Stimulated activated CD4-positive, alpha-beta T cell treated with anti-CD3 and anti-CD28 coated beads, Interleukin-1b, Interleukin-23, amount 100 ng/mL, for 4 hours (primary cell): ENCODE measurements at regions not wholly inside any gene's neighbourhood (a gene's known extent, or its start where the extent isn't known, plus 50 kb on each side); places are given as distances from the start of the nearest gene placed in this dataset.
A peak's percentile ranks its signal among the peaks of the same experiment; 100 is the strongest.
"Not testable (repeated sequence)": the region's sequence is repeated elsewhere in the genome, so short reads cannot be mapped to it uniquely, and the experiment has no call there.

ENCODE experiments used
- DNase-seq, 2 donors: peaks; one replicate each; pipeline ENCODE4 v3.0.0-alpha.2; 2020; ENCODE audit warnings: low read depth in 2 of 2

DNA sequence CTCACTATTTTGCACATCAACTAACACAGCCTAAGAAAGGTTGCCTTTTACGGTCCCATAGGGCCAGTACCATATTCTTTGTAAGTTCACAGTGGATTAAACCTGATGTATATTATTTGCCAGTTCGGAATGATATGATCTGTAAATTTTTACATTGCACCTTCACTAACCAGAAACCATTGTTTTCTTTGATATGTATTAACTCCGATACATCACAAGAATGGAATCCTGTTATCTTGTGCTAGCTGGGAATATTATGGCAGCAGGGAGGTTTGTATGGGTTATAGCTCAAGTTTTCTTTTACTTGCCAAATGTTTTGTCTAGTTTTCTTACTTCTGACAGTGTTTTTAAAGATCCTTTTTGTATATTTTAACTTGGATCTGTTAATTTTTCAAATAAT, 51.4 kb upstream of the S1PR1 start:
- no peak for DNase-seq

DNA sequence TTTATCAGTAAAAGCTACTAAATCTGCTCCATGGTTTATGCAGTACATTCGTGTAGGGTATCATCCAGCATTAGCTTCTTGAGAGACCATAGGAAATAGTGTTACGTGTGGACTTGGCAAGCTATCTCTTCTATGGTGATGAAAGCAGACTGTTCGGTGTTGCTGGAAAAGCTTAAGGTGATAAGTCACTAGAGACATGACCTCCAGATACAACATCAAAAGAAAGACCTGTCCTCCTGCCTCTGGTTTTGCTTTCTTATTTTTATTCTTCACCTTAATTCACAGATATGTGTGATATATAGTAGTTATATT, 53.5 kb upstream of the S1PR1 start:
- DNase-seq: no peak

DNA sequence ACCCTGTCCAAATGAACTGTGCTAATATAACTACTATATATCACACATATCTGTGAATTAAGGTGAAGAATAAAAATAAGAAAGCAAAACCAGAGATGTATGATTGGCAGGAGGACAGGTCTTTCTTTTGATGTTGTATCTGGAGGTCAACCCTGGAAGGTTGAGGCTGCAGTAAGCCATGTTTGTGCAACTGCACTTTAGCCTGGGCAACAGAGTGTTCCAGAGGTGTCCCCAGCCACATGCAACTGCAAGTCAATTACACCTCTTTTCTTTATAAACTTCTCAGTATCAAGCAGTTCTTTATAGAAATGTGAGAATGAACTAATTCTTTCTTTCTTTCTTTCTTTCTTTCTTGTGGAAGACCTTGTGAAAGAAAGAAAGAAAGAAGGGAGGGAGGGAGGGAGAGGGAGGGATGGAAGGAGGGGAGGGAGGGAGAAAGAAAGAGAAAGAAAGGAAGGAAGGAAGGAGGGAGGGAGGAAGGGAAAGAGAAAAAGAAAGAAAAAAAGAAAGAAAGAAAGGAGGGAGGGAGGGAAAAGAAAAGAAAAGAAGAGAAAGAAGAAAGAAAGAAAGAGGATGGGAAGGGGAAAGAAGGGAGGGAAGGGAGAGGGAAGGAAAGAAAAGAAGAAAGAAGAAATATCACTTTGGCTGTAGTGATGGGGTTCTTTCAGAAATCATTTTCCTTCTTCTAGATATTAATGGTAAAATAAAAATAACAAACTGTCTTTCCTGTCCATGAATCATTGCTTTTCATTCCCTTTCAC, 54.0 kb upstream of the S1PR1 start:
- no peak for DNase-seq

DNA sequence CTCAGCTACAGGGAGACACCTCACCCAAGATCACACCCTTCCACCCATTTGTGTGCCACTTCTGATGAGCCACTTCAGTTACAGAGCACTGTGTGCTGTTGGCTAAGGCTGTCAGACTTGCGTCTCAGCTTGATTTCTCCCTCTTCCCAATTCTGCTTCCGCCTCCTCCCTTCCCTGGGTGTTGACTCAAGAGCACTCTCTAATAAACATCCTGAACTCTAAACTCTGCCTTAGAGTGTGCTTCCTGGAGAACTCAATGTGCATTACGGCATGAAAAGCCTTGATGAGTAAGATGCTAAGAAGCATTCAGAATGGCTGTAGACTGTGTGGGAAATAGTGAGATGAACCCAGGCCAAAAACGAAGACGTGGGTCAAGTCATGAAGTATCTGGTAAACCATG, 54.9 kb upstream of the S1PR1 start:
- DNase-seq: no peak

DNA sequence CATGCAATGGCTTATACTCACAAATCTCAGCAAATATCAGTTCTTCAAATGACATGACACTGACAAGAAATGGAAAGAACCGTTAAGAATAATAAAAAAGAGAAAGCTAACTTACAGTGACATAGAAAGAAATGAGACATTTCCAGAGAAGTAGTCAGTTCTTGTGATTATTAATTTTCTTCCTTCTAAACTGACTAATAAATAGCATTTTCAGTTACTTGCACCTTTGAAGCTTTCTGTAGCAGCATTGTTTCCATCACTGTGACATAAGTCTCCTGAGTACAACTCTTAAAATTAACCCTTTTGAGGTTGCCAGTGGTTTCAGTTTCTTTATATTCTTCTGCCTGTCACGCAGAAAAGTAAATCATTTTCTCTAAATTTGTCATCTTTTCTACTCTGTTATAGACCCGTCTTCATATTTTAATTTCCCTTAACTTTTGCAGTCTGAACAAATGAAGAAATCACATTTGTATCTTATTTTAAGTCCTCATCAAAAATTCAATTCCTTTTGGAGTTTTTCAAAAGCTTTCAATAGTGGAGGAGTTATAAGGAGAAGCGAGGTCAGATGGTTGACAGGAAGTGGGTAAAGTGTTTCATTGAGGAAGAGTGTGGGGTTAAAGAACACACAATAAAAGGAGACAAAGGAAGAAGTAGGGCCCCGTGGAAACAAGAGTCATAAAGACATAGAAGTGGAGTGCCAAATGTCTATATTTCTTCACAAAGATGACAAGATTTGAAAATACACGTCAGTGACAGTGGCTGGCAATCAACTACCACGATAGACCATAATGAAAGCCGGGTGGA, 57.9 kb upstream of the S1PR1 start:
- DNase-seq: peak in 1 of 2 donors; percentile 15

DNA sequence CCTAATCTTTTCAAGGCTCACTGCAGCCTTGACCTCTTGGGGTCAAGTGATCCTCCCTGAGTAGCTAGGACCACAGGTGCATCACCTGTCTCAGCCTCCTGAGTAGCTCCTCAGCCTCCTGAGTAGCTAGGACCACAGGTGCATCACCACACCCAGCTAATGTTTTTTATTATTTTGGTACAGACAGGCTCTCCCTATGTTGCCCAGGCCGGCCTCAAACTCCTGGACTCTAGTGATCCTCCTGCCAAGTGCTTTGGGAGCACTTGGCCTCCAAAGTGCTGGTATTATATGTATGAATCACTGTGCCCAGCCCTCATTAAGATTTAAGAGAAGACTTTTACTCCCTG, 58.5 kb upstream of the S1PR1 start:
- DNase-seq: peak in 1 of 2 donors; percentile 3

DNA sequence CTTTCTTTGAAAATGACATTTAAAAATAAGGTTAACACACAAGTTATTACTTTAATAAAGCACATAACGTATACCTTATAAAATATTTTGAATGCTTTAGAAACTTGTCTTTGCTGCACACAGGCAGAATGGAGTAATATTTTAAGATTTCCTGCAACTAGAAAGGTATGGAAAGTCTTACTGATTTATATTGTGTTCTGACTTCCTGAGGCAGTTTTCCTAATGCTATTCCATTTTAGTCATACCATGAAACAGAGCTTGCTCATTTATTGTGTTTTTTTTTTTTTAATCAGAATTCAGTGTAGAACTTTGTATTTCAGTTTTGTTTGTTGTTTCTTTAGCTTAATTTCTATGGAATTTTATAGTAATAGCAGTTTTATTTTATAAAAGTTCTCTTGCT, 60.9 kb upstream of the S1PR1 start:
- no peak for DNase-seq

DNA sequence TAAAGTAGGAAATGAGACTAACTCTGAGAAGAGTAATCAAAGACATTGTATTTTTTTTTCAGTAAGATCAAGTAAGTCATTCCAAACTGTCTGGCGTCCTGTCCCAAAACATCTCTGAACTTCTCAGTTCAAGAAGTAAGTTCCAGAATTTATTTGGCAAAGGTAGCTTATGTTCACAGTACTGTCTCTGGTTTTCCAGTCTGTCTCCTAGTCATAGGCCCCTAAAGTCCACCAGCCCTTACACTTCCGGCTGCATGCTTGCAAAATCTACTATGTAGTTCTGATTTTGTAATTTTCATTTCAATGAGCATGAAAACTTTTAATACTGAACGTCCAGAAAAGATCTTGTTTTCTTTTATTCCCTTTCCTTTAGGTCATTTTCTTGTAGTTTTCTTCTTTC, 61.4 kb upstream of the S1PR1 start:
- no peak for DNase-seq

DNA sequence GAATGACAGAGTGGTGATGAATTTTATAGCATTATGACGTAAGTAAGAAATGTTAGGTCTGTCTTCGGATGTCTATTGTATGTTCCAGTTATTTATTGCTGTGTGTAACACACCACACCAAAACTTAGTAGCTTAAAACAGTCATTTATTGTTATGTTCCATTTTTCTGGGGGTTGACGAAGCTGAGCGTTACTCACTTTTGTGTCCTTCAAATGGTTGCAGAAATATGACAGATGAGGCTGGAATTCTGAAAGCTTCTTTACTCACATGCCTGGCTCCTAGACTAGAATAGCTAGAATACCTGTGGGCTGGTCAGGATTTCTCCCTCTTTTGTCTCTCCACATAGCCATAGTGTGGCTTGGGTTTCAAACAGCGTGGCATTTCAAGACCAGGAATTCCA, 62.1 kb upstream of the S1PR1 start:
- no peak for DNase-seq

DNA sequence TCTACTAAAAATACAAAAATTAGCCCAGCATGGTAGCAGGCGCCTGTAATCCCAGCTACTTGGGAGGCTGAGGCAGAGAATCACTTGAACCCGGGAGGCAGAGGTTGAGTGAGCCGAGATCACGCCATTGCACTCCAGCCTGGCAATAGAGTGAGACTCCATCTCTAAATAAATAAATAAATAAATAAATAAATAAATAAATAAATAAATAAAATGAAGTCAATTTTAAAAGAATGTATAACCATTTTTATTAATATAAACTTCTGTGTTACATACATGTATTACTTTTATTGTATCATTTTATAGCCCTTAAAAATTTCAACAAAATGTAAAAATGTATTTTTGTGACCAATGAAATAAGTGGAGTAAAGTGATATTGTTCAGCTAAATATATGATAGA, 62.5 kb upstream of the S1PR1 start:
- DNase-seq: not testable (repeated sequence)

DNA sequence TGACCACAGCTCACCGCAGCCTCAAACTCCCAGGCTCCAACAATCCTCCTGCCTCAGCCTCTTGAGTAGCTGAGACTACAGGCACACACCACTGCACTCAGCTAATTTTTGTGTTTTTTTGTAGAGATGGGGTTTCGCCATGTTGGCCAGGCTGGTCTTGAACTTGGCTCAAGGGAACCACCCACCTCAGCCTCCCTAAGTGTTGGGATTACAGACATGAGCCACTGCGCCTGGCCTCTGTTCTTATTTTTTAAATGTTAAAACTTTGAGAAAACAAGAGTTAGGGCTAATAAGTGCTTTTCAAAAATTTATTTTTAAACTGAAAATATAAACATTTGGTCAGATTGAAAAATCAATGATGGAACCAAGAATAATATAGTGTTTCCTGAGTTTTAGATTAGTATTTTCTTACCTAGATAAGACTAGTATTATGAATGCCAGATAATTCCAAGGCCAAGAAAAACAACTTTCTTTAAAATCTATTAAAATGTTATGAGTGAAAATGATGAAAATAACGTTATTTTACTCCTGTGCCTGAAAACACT, 66.2 kb upstream of the S1PR1 start:
- no peak for DNase-seq

DNA sequence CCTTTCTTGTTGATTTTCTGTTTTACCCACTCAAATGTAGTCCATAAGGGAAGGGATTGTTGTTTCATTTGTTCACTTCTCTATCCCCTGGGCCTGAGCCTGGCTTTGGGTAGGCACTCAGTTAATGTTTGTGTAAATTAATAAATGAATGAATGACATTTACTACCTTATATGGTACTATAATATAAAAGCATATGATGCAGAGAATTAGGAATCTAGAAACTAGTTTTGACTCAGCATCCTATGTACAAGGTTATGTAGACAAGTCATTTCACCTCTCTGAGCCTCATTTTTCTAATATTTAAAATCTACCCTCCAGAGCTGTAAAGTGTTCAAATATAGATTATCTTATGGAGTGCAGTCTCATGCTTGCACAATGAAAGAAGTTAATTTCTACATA, 68.9 kb upstream of the S1PR1 start:
- DNase-seq: no peak

DNA sequence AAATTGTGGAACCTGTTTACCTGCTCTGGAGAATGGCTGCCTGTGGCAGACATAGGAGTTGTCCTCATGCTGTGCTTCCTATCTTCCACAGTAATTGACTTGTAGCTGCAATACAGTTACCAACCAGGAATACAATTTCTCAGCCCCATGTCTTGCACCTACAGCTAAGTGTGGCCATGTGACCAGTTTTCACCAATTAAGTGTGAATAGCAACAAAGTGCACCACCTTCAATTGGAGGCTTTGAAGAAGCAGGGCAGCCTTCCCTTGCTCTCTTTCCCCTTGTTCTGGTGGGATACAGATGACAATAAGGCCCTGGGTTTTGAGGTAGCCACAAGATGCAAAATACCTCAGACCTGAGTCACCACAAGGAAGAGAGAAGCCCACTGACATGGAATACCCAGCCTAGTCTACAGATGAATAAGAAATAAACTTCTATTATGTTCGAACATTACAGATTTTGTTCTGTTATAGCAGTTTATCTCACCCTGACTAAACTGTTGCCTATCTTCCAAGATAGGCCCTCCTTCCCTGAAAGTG, 70.2 kb upstream of the S1PR1 start:
- DNase-seq: no peak

DNA sequence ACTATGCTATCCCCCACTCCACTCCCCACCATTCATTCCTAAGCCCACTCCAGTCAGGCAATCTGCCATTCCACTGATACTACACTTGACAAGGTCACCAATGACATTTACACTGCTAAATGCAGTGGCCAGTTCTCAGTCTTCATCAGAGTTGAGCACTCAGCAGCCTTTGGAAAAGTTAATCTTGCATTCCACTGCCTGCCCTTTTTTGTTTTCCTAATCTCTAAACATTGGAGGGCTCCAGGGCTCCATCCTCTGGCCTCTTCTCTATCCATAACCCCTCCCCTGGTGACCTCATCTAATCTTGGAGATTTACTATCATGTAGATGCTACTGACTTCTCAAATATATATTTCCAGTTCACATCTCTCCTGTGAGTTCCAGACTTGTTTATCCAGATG, 70.9 kb upstream of the S1PR1 start:
- no peak for DNase-seq

DNA sequence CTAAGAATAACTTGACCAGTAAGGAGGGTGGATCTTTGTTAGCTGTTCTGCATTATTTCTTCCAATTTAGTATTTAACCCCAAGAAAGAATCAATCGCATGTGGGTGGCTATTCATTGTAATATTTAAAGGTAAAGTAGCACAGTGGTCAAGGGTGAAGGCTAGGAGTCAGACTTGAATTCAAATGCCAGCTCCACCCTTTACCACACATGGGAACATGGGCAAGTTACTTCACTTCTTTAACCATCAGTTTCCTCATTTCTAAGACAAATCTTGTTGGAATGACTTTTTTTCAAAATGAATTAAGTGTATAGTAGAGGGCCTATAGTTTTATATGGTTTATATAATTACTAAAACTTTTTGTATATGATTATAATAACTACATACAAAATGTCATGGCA, 71.3 kb upstream of the S1PR1 start:
- DNase-seq: no peak

DNA sequence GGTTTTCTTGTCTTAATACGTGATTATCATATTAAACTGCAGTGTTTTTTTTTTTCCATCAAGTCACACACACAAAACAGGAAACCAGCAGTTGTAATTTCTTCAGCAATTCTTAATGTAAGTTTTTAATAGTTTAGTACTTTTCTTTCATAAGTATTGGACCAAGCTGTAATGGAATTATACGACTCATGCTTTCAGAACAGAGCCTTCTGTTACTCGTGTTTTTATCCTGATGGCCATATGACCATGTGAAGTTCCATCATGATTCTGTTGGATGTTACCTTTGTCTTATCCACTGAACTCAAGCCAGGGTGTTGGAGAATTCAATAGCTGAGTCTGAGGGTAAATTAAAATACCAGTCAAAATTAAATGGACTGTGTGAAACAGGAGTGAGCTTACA, 72.0 kb upstream of the S1PR1 start:
- no peak for DNase-seq

DNA sequence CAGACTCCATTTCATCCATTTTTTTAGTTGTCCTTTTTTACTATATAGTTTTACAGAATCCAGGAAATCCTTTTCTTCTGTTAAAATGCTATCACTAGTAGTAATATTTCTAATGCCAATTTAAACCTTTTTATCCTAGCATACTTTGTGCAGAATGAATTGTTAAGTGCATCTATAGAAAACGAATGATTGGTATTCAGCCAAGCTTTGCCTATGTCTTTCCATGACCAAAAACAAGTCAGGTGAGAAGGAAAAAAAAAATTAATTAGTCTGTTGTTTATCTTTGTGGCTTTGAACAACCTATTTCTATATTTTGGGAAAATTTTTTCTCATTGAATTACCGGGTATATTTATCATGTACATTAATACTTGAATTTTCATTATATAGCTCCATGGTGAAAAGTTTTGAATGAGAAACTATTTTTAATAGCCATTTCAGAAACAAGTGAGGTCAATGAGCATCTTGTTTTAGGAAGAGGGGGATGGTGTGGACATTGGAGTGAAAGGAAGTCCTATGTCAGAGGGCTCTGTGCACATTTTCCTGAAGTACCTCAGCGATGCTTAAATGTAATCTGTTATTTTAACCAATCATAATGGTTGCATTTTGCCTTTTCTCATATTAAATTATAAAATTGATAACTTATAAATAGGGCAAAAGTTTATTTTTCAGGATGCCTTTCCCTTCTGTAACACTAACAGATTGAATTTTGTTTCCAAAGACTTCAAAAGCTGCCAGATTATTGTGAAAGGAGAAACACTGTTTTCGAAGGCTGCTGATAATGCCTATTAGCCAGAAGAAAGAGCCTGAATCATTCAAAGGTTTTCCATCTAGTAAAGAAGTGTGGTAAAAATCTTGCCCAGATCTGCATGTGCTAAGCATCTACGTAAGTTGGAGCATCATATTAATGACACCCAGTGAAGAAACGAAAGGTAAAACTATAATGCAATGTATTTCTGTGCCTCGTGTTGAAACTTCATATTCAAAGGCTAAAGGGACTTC, 73.8 kb upstream of the S1PR1 start:
- DNase-seq: no peak

DNA sequence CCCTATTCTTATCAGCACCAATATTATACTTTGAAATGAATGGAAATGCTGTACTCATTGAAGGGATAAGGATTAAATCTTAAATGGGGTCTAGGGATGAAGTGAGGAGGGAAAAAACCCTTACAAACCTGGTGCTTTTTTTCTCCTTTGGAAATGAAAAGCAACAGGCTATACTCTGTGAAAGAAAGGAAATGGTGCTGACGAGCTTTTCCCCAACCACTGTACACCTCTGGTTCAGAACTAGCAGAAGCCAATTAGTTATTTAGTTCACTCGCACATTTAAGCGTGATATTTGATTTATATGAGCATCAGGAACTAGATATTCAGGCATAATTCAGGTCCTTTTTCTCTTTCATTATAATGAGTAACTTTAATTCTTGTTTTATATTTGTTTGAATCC, 74.5 kb upstream of the S1PR1 start:
- DNase-seq: no peak

DNA sequence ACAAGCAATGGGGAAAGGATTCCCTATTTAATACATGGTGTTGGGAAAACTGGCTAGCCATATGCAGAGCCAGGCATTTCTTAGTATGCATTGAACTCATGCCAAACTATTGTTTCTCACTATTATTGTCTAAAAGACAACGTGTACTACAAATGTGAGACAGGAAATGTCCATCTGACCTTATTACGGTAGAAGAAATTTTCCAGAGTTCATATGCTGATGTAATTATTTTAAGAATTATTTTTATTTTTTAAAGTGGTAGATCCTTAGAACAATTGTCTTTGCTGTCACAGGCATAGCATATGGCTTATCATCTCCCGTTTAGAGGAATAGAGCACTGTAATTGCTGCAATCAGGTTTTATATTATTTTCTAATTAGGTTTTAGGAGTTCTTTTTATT, 75.2 kb upstream of the S1PR1 start:
- DNase-seq: no peak

DNA sequence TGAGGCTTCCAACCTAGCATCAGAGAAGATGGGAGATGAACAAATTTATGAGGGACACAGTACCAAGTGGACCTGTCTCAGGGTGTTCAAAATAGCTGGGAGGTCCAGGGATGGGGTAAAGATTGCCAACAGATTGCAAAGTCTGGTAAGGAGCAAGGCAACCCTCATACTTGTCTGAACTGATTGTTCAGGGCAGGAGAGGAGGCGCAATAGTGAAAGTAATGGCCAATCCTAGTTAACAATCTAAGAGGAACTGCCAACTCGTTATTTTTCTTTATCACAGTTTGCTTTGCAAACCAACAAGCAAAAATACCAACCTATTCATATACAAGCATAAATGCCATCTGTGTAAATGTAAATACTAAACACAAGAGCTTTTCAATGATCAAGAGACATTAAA, 78.4 kb upstream of the S1PR1 start:
- no peak for DNase-seq

DNA sequence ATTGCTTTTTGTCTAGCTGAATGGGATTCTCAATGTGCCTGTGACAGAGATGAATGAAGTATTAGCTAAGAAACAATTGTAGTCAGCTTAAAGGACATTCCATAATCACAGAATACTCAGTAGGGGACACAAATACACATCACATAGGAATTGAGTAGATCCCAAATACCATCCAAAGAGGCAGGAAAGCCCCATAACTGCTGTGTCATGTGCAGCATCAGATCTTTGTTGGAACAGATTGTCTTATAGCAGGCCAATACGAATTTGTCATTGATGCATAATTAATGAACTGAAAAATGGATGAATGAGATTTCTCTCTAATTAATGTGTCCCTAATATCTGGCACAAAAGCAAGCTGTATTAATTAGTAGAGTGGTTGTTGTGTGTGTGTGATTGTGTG, 82.3 kb upstream of the S1PR1 start:
- no peak for DNase-seq

DNA sequence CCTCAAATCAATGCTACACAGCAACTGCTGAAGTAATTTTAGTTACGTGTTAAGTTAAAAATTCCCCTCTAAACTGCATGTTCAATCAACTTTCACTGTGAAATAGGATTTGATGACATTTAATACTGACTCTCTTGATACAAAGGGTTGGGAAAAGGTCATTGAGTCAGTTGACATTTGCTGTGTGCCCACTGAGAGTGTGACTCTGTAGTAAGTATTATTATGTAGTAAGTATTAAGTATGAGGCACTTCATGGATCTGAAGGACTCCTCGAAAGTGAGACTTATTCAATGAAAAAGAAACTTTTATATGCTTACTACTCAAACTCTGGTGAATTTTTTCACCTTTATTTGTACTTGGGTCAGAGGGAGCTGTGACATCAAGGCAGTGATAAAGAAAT, 83.1 kb upstream of the S1PR1 start:
- DNase-seq: no peak
